HL-60 (cell line): ENCODE measurements at regions not wholly inside any gene's neighbourhood (a gene's known extent, or its start where the extent isn't known, plus 50 kb on each side); places are given as distances from the start of the nearest gene placed in this dataset.

Source experiments
- POLR2AphosphoS5 ChIP-seq: IDR thresholded peaks from 2 replicates; pipeline ENCODE4 v1.6.1; 2012; ENCODE audit warnings: low read depth
- REST ChIP-seq: IDR thresholded peaks from 2 replicates; pipeline ENCODE4 v1.6.1; 2012; ENCODE audit warnings: low read depth; ENCODE audit not compliant: insufficient replicate concordance
- TF ChIP-seq, protein P1 (sequence below): IDR thresholded peaks from one replicate; pipeline ENCODE4 v1.5.1; 2011; ENCODE audit warnings: low read length, control low read depth, inconsistent platforms; ENCODE audit not compliant: insufficient read depth

GRCh38 chr5:116897291-116897690 is 322.7 kb upstream of the SEMA6A start:
- TF ChIP-seq, protein P1, sequence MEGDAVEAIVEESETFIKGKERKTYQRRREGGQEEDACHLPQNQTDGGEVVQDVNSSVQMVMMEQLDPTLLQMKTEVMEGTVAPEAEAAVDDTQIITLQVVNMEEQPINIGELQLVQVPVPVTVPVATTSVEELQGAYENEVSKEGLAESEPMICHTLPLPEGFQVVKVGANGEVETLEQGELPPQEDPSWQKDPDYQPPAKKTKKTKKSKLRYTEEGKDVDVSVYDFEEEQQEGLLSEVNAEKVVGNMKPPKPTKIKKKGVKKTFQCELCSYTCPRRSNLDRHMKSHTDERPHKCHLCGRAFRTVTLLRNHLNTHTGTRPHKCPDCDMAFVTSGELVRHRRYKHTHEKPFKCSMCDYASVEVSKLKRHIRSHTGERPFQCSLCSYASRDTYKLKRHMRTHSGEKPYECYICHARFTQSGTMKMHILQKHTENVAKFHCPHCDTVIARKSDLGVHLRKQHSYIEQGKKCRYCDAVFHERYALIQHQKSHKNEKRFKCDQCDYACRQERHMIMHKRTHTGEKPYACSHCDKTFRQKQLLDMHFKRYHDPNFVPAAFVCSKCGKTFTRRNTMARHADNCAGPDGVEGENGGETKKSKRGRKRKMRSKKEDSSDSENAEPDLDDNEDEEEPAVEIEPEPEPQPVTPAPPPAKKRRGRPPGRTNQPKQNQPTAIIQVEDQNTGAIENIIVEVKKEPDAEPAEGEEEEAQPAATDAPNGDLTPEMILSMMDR, result no peak
- TF ChIP-seq POLR2AphosphoS5 (no peak), REST (no peak)
